Activated T-cell treated with anti-CD3 and anti-CD28 coated beads, Interleukin-2, amount 50 U/mL, for 4 hours (primary cell): ENCODE measurements at regions not wholly inside any gene's neighbourhood (a gene's known extent, or its start where the extent isn't known, plus 50 kb on each side); places are given as distances from the start of the nearest gene placed in this dataset.
"Not testable (repeated sequence)": the region's sequence is repeated elsewhere in the genome, so short reads cannot be mapped to it uniquely, and the experiment has no call there.

Source experiments
- ATAC-seq, 2 donors: fragments of 200-7000 bp; cut with Tn5 transposase; one replicate each; pipeline ENCODE4 v1.10.0; 2021
- DNase-seq: peaks from one replicate; pipeline ENCODE4 v3.0.0-alpha.2; 2020
- H3K27me3 Mint-ChIP-seq: one replicate; pipeline ENCODE4 v1.8.0; 2021; ENCODE audit warnings: low read depth, mixed read lengths
- H3K36me3 Mint-ChIP-seq: one replicate; pipeline ENCODE4 v1.8.0; 2022; ENCODE audit warnings: mixed read lengths; ENCODE audit not compliant: insufficient read depth
- H3K4me1 Mint-ChIP-seq: one replicate; pipeline ENCODE4 v1.8.0; 2021; ENCODE audit warnings: low read depth, mixed read lengths
- H3K4me3 Mint-ChIP-seq: one replicate; pipeline ENCODE4 v1.8.0; 2021; ENCODE audit warnings: mild to moderate bottlenecking, moderate library complexity, mixed read lengths
- H3K9me3 Mint-ChIP-seq: one replicate; pipeline ENCODE4 v1.8.0; 2021; ENCODE audit warnings: mixed read lengths

GRCh38 chr4:132605551-132605950 is 543.5 kb upstream of the PCDH10 start:
- Mint-ChIP-seq H3K4me1 (no peaks in the 10 kb centered on the region), H3K36me3 (no peaks in the 10 kb centered on the region), H3K27me3 (no peaks in the 10 kb centered on the region), H3K9me3 (no peaks in the 10 kb centered on the region), H3K4me3 (no peak overlapping the region)
- ATAC-seq = no peak
- no peak for DNase-seq

- no peak overlapping the region for H3K4me3 Mint-ChIP-seq
- no peak for ATAC-seq
- H3K36me3 Mint-ChIP-seq = no peaks in the 10 kb centered on the region
- no peaks in the 10 kb centered on the region for H3K27me3 Mint-ChIP-seq
- peaks cover 8% of the 10 kb centered on the region for H3K9me3 Mint-ChIP-seq
- no peaks in the 10 kb centered on the region for H3K4me1 Mint-ChIP-seq
- DNase-seq = no peak
Observed at GRCh38 chr4:132614682-132615081, 534.4 kb upstream of the PCDH10 start.

- DNase-seq (no peak), ATAC-seq (no peak)
- Mint-ChIP-seq H3K4me3 (no peak overlapping the region), H3K9me3 (peaks cover 16% of the 10 kb centered on the region), H3K4me1 (no peaks in the 10 kb centered on the region), H3K27me3 (no peaks in the 10 kb centered on the region), H3K36me3 (no peaks in the 10 kb centered on the region)
Observed at GRCh38 chr4:132619968-132620367, 529.1 kb upstream of the PCDH10 start.

GRCh38 chr4:132642016-132642817 is 506.9 kb upstream of the PCDH10 start:
- Mint-ChIP-seq H3K27me3 (no peaks in the 10 kb centered on the region), H3K4me3 (no peak overlapping the region), H3K9me3 (peaks cover 6% of the 10 kb centered on the region), H3K36me3 (no peaks in the 10 kb centered on the region), H3K4me1 (no peaks in the 10 kb centered on the region)
- ATAC-seq (no peak), DNase-seq (no peak)

- H3K9me3 Mint-ChIP-seq = peaks cover 12% of the 10 kb centered on the region
- H3K36me3 Mint-ChIP-seq = no peaks in the 10 kb centered on the region
- ATAC-seq (no peak), DNase-seq (no peak)
- H3K27me3 Mint-ChIP-seq = no peaks in the 10 kb centered on the region
- H3K4me1 Mint-ChIP-seq = no peaks in the 10 kb centered on the region
- no peak overlapping the region for H3K4me3 Mint-ChIP-seq
Observed at GRCh38 chr4:132646186-132646585, 502.9 kb upstream of the PCDH10 start.

- DNase-seq (no peak), ATAC-seq (no peak)
- Mint-ChIP-seq H3K4me3 (no peak overlapping the region), H3K4me1 (no peaks in the 10 kb centered on the region), H3K36me3 (no peaks in the 10 kb centered on the region), H3K9me3 (peaks cover 16% of the 10 kb centered on the region), H3K27me3 (no peaks in the 10 kb centered on the region)
Observed at GRCh38 chr4:132651196-132651595, 497.9 kb upstream of the PCDH10 start.

GRCh38 chr4:132660181-132660580 is 488.9 kb upstream of the PCDH10 start:
- no peak for DNase-seq
- ATAC-seq = no peak
- Mint-ChIP-seq H3K4me1 (no peaks in the 10 kb centered on the region), H3K4me3 (no peak overlapping the region), H3K27me3 (no peaks in the 10 kb centered on the region), H3K36me3 (no peaks in the 10 kb centered on the region), H3K9me3 (peaks cover 12% of the 10 kb centered on the region)

- ATAC-seq = no peak
Observed at GRCh38 chr4:132662456-132662855, 486.6 kb upstream of the PCDH10 start.

GRCh38 chr4:132669786-132670185 is 479.3 kb upstream of the PCDH10 start:
- H3K36me3 Mint-ChIP-seq = no peaks in the 10 kb centered on the region
- ATAC-seq (no peak), DNase-seq (no peak)
- H3K27me3 Mint-ChIP-seq = no peaks in the 10 kb centered on the region
- H3K9me3 Mint-ChIP-seq = peaks cover 10% of the 10 kb centered on the region
- H3K4me3 Mint-ChIP-seq = no peak overlapping the region
- no peaks in the 10 kb centered on the region for H3K4me1 Mint-ChIP-seq

More at GRCh38 chr4:132662456-132662855, 486.6 kb upstream of the PCDH10 start:
- Mint-ChIP-seq H3K9me3 (peaks cover 15% of the 10 kb centered on the region), H3K36me3 (no peaks in the 10 kb centered on the region), H3K4me1 (no peaks in the 10 kb centered on the region), H3K4me3 (no peak overlapping the region), H3K27me3 (no peaks in the 10 kb centered on the region)
- no peak for DNase-seq

GRCh38 chr4:132670557-132670956 is 478.5 kb upstream of the PCDH10 start:
- no peaks in the 10 kb centered on the region for H3K36me3 Mint-ChIP-seq
- ATAC-seq = no peak
- peaks cover 10% of the 10 kb centered on the region for H3K9me3 Mint-ChIP-seq
- H3K27me3 Mint-ChIP-seq = no peaks in the 10 kb centered on the region
- DNase-seq = no peak
- H3K4me1 Mint-ChIP-seq = no peaks in the 10 kb centered on the region
- no peak overlapping the region for H3K4me3 Mint-ChIP-seq

- H3K27me3 Mint-ChIP-seq = no peaks in the 10 kb centered on the region
- peaks cover 8% of the 10 kb centered on the region for H3K9me3 Mint-ChIP-seq
- no peaks in the 10 kb centered on the region for H3K4me1 Mint-ChIP-seq
- no peaks in the 10 kb centered on the region for H3K36me3 Mint-ChIP-seq
- no peak for DNase-seq
- no peak overlapping the region for H3K4me3 Mint-ChIP-seq
- no peak for ATAC-seq
Observed at GRCh38 chr4:132683957-132684356, 465.1 kb upstream of the PCDH10 start.

GRCh38 chr4:132691026-132691425 is 458.1 kb upstream of the PCDH10 start:
- DNase-seq = no peak
- Mint-ChIP-seq H3K4me3 (no peak overlapping the region), H3K27me3 (no peaks in the 10 kb centered on the region), H3K36me3 (no peaks in the 10 kb centered on the region), H3K9me3 (peaks cover 21% of the 10 kb centered on the region), H3K4me1 (no peaks in the 10 kb centered on the region)
- no peak for ATAC-seq

- Mint-ChIP-seq H3K27me3 (no peaks in the 10 kb centered on the region), H3K9me3 (peaks cover 21% of the 10 kb centered on the region), H3K4me3 (no peak overlapping the region), H3K36me3 (no peaks in the 10 kb centered on the region), H3K4me1 (no peaks in the 10 kb centered on the region)
- DNase-seq = no peak
- ATAC-seq = no peak
Observed at GRCh38 chr4:132691668-132692067, 457.4 kb upstream of the PCDH10 start.

GRCh38 chr4:132694775-132695174 is 454.3 kb upstream of the PCDH10 start:
- Mint-ChIP-seq H3K9me3 (peaks cover 21% of the 10 kb centered on the region), H3K27me3 (no peaks in the 10 kb centered on the region), H3K4me3 (no peak overlapping the region), H3K4me1 (no peaks in the 10 kb centered on the region), H3K36me3 (no peaks in the 10 kb centered on the region)
- ATAC-seq (no peak), DNase-seq (no peak)

- ATAC-seq, H3K4me1 Mint-ChIP-seq, H3K4me3 Mint-ChIP-seq, DNase-seq, H3K27me3 Mint-ChIP-seq, H3K36me3 Mint-ChIP-seq: not testable (repeated sequence)
- peaks cover 21% of the 10 kb centered on the region for H3K9me3 Mint-ChIP-seq
Observed at GRCh38 chr4:132697505-132697904, 451.6 kb upstream of the PCDH10 start.
